ENCODE measurements at regions not wholly inside any gene's neighbourhood (a gene's known extent, or its start where the extent isn't known, plus 50 kb on each side); places are given as distances from the start of the nearest gene placed in this dataset.
"Not testable (repeated sequence)": the region's sequence is repeated elsewhere in the genome, so short reads cannot be mapped to it uniquely, and the experiment has no call there.

DNA sequence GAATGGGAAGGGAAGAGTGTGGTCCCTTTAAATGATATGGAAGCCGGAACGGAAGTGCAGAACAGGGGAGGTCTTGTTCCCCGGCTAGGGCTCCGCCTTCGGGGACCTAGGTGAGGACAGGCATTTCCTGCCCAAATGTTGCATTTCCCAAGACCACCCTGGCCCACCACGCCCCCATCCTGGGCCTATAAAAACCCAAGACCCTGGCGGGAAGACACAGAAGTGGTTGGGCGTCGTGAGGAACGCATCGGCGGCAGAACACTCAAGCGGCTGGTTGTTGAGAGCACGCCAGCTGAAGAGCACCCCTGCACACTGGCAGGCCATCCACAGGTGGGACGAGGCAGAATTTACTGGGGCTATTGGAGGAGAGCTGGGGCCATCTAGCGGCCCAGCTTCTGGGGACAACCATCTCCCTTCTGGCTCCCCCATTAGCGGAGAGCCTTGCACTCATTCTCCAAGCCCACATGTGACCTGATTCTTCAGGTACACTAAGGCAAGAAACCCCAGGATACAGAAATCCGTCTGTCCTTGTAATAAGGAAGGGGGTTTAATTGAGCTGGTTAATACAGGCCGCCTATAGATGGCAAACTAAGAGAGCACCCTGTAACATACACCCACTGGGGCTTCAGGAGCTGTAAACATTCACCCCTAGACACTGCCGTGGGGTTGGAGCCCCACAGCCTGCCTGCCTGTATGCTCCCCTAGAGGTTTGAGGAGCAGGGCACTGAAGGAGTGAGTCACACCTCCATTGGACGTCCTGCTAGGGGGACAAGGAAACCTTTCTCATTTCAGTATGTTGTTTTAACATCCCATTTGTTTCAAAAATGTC lies 1327.9 kb downstream of the BRINP3 start:
- peak; percentile 84 to 94 for DNase-seq

DNA sequence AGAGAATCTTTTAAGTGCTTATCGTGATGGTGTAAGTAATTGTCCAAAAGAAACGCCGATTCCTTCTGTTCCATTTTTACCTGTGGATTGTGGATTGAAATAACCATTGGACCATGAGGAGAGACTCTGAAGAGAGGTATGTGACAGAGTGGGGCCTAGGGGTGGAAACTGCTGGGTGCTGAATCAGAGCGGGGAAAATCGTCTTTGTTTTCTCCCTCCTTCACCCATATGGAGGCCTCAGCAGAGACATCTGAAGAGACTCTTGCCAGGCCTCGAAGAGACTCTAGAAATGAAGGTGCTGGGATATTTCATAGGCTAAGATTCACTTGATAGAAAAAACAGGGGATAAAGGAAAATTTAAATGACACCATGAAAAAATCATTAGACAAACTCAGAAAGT lies 1327.0 kb downstream of the BRINP3 start:
- DNase-seq, result no peak

DNA sequence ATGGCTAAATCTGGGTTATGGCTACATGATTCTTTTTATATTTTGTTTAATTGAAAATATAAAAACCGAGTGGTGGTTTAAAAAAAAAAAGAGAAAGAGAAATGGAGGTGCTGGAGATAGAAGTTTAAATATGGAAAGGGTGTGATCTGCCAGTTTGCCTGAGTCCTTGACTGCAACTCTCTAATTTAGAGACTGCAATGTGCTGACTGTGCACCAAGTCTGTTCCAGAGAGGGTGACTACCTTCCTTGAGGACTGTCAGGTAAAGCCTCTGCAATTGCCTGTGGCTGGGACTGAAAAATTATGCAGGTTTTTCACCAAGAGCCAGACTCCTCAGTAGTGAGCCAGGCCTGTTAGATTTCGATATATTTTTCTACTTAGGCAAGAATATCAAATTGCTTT lies 1326.3 kb downstream of the BRINP3 start:
- DNase-seq, result no peak

DNA sequence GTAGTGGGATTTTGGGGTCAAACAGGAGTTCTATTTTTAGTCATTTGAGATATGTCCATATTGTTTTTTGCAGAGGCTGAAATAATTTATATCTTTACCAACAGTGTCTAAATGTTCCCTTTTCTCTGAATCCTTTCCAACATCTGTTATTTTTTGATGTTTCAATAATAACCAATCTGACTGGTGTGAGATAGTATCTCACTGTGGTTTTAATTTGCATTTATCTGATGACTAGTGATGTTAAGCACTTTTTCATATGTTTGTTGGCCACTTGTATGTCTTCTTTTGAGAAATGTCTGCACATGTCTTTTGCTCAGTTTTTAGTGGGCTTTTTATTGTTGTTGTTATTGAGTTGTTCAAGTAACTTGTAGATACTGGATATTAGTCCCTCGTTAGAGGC lies 1325.0 kb downstream of the BRINP3 start:
- no peak for DNase-seq

DNA sequence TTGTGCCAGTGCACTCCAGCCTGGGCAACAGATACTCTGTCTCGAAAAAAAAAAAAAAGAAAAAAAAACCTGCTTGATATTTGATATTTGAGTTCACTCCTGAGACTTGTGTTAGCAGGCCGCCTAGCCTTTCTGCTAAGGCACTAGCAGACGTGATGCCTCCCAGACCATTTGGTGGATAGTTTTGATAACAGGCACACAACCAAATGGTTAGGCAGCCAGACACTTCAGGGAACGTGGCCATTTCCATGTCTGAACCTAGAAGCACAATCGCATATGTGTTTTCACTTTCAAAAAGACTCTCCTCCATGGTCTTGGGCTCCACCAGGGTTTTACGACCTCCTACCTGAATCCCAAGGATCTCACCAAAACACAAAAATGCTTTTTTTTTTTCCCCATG lies 1319.5 kb downstream of the BRINP3 start:
- DNase-seq, result no peak

DNA sequence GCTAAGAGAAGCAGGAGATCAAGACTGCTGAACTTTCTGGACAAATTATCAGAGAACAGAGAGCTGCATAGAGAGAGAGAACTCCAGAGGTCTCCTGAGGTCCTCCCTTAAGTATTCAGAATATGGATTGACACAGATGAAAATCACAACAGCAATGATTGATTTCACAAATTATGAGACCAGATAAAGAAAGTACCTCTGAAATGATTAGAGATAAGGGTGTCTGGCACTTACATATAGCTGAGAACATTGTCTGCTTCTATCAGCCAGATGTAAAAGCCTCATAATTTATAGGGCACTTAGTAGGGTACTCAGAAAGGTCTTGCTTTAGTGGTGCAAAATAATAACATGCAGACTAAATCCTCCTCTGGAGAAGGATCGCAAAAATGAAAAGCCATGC lies 1301.8 kb downstream of the BRINP3 start:
- DNase-seq, result no peak

DNA sequence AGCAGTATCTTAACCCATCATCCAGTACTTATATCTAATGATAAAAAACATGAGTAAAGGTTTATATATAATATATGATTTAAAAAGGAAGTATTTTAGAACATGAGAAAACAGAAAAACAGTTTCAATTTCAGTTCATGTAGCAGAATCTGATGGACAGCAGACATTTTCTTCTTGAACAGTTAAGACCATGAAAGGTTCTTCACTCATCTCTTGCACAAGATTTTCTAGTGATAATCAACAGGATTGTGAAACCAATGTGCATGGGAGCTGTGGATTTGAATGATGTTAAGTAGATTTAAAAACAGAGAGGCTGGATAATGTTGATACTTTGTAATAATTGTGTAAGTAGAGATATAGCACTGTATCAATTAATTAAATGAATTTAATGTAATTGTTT lies 1297.6 kb downstream of the BRINP3 start:
- DNase-seq, result no peak

DNA sequence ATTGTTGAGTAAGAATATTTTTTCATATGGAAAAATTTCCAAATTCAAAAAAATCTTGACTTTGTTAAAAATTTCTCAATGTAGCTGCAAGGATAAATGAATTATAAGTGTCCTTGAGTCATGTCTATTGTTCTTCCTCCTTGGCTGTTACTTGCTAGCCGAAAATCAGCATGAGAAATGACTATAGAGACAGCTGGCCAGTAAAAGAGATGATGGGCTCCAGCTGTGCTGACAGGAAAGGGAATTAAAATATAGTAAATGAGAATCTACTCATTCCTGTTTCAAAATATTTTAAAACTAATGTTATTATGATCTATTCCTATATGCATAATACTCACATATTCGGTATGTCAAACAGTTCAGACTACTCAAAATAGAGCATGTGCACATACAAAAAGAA lies 1292.6 kb downstream of the BRINP3 start:
- no peak for DNase-seq

DNA sequence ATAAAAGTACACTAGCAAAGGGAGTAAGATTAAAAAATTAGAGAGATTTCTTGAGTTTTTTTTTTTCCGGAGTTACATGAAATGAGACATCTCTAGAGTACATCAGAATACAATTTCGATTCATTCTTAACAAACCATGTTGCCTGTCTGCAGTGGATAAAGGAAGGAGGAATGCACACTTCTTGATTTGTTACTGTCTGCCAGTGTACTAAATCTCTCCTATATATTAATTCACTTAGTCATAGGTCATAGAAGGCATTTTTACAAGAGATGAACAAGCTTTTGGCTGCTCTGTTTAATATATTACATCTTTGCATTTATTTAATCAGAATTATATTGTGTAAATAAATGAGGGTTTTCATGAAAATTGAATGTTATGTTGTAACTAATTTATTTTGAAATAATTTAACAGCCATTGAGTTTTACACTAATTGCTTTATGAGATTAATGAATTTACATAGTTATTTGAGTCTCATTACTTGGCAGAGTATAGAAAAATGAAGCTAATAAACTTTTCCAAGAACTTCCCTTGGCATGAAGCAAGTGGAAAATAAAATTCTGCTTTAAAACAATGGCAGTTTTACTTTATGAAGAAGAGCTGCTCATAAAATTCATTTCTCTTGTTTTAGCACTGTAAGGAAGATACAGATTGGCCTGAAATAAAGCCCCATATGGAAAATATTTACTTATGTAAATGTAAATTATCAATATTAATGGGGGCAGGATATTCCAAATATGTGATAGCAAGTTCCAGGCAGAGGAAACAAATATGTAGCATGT lies 1284.7 kb downstream of the BRINP3 start:
- no peak for DNase-seq

DNA sequence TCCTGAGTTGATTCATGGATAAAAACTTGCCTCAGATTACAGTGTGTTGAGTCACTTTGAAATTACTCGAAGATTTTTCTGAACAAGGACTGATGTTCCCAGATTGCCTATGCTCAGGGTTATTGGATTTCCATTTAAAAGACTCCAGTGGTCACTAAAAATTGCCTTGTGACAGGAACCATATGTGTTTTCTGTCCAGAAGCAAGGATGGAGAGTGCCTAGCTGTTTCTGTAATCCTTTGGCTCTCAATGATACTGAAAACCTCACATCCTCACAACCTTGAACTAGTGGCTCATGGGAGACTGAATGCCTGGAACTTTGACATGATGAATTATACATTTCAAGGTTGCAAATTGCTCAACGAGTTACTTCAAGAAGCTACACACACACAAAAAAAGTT lies 1271.8 kb downstream of the BRINP3 start:
- DNase-seq, result no peak

DNA sequence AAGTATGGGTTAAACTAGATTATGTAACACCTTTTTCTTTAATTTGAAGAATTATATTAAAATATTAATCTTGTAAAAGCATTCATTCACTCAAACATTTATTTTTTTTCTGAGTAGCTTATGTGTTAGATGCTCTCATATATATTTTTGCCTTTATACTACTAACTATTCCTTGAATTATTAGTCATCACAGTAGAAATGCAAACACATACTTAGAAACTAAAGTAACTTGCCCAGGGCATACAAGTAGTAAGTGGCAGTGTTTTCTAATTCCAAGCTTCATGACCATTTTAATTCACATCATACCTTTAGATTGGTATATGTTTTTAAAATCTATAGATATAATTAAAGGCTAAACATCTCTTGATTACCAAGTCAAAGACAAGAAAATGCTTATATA lies 1271.0 kb downstream of the BRINP3 start:
- no peak for DNase-seq

DNA sequence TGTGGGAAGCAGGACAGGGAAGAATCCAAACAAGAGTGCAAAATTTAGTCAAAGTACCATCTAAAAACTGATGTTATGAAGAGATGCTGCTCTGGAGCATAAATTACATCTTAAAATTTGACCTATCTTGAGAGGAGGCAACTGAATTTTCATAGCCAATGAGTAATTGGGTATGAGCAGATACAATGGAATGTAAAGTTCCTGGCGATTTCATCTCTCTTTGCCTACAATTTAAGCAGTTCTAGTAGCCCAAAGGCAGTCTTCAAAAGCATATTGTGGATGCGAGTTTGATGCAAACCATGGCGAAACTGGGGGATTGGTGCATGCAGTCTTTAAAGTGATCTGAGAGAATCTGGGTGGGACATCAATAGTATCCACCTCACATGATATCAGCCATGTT lies 1265.9 kb downstream of the BRINP3 start:
- DNase-seq, result no peak

DNA sequence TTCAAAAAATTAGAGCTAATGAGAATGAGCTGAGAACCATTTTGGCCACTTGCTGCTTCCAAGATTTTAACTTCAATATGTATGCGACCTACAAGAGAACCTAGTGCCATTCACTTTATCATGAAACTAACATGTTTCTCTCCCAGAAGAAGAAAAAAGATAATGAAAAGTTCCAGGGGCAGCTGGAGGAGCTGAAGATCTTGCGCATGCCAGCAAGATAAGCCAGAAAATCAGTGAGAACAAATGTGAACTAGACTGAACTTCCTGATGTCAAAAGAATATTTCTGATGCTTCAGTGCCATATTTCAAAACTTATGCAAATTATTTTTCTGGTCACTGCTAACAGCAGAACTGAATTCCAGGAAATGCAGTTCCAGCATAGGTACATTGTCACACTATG lies 1265.1 kb downstream of the BRINP3 start:
- DNase-seq, result peak in 1 of 2 experiments; percentile 63

DNA sequence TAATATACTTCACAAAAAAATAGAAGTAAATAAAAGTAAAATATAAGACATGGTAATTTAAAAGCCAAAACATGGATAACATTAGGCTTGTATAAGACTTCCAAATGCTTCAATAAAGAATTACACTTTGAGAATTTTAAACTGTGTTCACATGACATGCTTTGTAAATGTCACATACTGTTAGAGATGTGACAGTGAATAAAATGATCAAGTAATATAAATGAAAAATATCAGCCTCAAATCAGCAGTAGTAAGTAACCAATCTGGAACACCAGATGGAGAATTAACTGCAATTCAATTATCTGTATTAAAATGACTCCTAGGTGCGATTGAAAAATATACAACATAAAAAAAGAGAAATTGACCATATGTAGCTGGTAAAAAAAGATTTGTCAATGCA lies 1260.8 kb downstream of the BRINP3 start:
- no peak for DNase-seq

DNA sequence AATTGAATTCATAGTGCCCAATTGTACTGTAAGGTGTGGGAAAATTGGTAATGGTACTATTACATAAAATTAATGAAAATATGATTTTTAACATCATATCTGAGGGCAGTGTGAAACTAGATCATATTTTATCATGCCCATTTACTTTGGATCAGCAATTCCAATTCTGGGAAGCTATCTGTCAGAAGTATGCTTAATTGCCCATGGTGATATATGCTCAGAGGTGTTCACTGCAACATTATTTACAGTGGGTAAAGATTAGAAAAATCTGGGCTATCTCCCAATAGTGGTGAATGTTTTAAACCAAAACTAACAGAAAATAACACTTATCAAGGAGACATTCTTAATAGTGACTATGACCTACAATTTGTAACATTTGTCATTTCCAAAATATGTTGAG lies 1260.0 kb downstream of the BRINP3 start:
- DNase-seq, result no peak

DNA sequence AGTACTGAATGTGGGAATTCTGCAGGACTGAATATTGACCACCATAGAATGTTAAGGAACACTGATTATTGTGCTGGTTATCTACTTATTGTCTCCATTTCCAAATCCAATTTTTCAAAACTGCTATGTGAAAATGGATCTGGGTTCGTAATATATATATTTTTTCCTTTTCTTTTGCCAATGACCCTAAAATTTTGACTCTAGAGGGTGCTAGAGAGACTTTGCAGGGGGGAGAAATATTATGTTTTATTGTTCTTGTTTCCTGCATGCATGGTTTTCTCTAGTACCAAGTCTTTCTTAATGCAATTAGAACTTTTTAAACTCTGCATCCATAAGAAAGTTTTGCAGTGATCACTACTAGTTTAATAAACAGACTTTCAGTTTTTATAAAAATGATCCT lies 1256.9 kb downstream of the BRINP3 start:
- DNase-seq, result no peak

DNA sequence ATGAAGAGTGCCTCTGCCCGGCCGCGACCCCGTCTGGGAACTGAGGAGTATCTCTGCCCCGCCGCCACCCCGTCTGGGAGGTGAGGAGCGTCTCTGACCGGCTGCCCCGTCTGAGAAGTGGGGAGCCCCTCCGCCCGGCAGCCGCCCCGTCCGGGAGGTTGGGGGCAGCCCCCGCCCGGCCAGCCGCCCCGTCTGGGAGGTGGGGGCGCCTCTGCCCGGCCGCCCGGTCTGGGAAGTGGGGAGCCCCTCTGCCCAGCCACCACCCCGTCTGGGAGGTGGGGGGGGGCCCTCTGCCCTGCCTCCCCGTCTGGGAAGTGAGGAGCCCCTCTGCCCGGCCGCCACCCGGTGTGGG lies 1251.9 kb downstream of the BRINP3 start:
- DNase-seq, result not testable (repeated sequence)

DNA sequence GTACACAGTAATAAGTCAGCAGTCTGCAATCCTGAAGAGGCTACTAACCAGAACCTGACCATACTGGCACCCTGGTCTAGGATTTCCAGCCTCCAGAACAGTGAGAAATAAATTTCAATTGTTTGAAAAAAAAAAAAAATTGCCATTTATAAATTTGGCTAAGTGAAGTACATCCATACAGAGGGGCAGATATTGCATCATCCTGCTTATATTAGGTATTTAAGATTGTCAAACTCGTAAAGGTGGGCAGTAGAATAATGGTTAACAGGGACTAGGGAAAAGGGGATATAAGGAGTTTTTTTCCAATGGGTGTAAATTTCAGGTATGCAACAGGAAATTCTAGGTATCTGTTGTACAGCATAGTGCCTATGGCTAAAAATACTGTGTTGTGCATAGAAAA lies 1250.9 kb downstream of the BRINP3 start:
- DNase-seq, result no peak

DNA sequence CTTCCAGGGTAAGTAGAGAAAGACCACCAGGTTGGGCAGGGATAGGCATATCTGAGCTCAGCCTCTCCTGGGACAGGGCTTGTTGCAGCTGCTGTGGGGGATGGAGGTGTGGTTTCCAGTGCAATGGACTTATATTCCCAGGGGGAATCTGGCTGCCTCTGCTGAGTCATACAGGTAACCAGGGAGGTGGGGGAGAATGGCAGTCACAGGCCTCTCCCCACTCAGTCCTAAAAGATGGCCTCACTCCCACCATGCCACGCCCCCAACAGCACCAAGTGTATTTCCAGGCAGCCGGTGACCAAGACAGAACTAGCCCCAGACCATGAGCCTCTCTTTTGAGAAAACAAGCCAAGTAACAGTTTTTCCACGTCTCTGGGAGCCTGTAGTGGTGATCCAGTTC lies 1240.7 kb downstream of the BRINP3 start:
- DNase-seq, result no peak

DNA sequence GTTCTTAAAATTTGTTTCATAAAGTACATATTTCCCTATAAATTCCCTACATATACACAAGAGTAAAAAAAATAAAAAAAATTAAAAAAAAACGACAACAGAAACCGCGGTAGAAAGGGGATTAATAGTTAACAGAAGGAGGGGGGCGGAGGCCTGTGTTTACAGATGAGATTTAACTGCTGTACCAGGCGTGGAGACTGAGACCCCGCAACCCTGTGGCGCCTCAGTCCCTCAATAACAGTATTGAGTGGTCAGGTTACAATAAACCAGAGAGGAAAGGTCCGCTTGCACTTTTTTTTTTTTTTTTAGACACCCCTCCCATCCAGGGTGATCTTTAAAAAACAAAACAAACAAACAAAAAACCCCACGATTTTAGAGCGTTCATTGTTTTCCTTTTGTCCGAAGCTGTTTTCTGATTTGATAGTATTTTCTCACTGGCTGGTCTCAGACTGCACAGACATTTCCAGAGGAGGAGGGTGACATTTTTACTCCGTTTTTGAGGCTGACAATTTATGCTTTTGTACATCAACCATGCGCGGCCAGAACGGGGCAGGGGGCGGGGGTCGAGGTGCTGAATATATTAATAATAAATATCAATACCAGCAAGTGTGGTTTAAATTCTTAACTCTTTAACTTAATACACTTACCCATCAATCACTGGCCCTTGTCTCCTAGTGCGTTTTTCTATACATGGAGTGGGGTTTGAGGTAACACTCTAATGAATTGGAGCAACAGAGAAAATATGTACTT lies 1223.9 kb downstream of the BRINP3 start:
- no peak for DNase-seq

DNA sequence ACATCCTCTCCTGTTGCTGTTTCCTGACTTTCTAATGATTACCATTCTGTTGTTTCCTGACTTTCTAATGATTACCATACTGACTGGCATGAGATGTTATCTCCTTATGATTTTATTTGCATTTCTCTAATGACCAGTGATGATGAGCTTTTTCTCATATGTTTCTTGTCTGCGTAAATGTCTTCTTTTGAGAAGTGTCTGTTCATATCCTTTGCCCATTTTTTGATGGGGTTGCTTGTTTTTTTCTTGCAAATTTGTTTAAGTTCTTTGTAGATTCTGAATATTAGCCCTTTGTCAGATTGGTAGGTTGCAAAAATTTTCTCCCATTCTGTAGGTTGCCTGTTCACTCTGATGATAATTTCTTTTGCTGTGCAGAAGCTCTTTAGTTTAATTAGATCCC lies 1216.5 kb downstream of the BRINP3 start:
- not testable (repeated sequence) for DNase-seq

DNA sequence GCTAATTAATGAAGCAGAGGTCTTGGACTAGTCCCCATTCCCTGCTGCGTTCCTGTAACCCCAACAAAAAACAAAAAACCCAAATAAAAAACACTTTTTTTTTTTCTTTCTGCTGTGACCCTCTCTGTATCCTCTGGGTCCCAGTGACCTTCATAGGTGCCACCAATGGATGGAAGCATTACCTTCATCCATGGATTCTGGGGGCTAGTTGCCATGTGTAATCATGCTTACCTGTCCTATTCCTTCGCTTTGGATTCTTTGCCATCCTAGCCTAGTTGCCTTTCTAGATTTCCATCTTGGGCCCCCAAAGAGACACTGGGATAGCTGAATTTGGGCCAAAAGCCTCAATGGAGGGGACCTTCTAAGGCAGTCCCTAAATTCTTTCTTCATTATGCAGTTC lies 1208.7 kb downstream of the BRINP3 start:
- peak in 1 of 2 experiments; percentile 48 for DNase-seq

DNA sequence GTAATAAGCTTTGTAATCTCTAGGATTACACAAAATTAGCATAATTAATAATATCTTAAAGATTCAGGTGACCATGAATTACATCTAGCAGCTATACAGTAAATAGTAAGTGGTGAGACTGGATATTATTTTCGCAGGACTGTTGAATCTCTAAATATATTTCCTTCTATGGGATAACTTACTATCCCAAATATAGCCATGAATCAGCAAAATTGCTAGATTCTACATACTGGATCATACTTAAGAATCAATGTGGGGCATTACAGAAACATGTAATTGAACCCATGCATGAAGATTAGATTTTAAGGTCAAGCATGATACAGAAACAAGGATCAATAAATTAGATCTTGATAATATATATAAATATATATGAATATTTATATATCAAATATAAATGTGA lies 1203.4 kb downstream of the BRINP3 start:
- DNase-seq, result no peak

DNA sequence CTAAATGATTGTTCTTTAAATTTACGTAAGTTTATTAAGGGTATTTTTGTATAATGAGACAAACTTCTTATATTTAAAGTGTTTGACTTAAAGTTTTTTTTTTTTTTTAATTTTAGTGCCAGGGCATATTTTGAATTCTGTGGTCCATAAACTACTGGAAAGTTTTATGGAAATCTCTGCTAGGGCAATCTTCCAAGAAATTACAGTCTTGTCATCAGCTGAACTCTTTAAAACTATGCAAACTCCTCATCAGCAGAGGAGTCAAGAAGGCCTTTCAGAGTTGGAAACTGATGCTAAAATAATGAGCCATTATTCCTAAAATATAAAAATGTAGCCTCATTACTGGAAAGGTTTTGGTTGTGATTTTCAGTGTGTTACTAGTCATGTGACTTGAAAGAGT lies 1201.9 kb downstream of the BRINP3 start:
- no peak for DNase-seq
